Activated CD4-positive, alpha-beta T cell treated with anti-CD3 and anti-CD28 coated beads, Interleukin-2, amount 50 U/mL, for 4 hours (primary cell): ENCODE measurements at regions not wholly inside any gene's neighbourhood (a gene's known extent, or its start where the extent isn't known, plus 50 kb on each side); places are given as distances from the start of the nearest gene placed in this dataset.

ENCODE experiments used
- DNase-seq, 2 experiments: peaks; one replicate each; pipeline ENCODE4 v3.0.0-alpha.2; 2020

- DNase-seq: no peak
Observed at GRCh38 chr15:38048001-38048455, 113.6 kb downstream of the TMCO5A start.

GRCh38 chr15:38049891-38050290 is 115.5 kb downstream of the TMCO5A start:
- DNase-seq: no peak

GRCh38 chr15:38050529-38051448 is 116.3 kb downstream of the TMCO5A start:
- DNase-seq: no peak

- DNase-seq: no peak
Observed at GRCh38 chr15:38053205-38053604, 118.8 kb downstream of the TMCO5A start.

- DNase-seq: no peak
Observed at GRCh38 chr15:38053776-38054175, 119.3 kb downstream of the TMCO5A start.

- no peak for DNase-seq
Observed at GRCh38 chr15:38054488-38054887, 120.0 kb downstream of the TMCO5A start.

GRCh38 chr15:38058596-38059075 is 124.2 kb downstream of the TMCO5A start:
- DNase-seq: no peak

- no peak for DNase-seq
Observed at GRCh38 chr15:38059665-38060064, 125.2 kb downstream of the TMCO5A start.

- no peak for DNase-seq
Observed at GRCh38 chr15:38061856-38062649, 127.6 kb downstream of the TMCO5A start.

- DNase-seq: no peak
Observed at GRCh38 chr15:38062696-38063095, 128.3 kb downstream of the TMCO5A start.

- DNase-seq: no peak
Observed at GRCh38 chr15:38065721-38066345, 131.4 kb downstream of the TMCO5A start.

- no peak for DNase-seq
Observed at GRCh38 chr15:38066612-38067011, 132.2 kb downstream of the TMCO5A start.

GRCh38 chr15:38068626-38069391 is 134.4 kb downstream of the TMCO5A start:
- DNase-seq: no peak

GRCh38 chr15:38069511-38070011 is 135.1 kb downstream of the TMCO5A start:
- DNase-seq: no peak

- DNase-seq: no peak
Observed at GRCh38 chr15:38070778-38071177, 136.3 kb downstream of the TMCO5A start.

- no peak for DNase-seq
Observed at GRCh38 chr15:38071211-38071972, 137.0 kb downstream of the TMCO5A start.

- DNase-seq: no peak
Observed at GRCh38 chr15:38072007-38072347, 137.5 kb downstream of the TMCO5A start.

- no peak for DNase-seq
Observed at GRCh38 chr15:38072348-38073177, 138.1 kb downstream of the TMCO5A start.

GRCh38 chr15:38073178-38073946 is 138.9 kb downstream of the TMCO5A start:
- no peak for DNase-seq

GRCh38 chr15:38074029-38074428 is 139.6 kb downstream of the TMCO5A start:
- DNase-seq: no peak
